ENCODE measurements at regions not wholly inside any gene's neighbourhood (a gene's known extent, or its start where the extent isn't known, plus 50 kb on each side); places are given as distances from the start of the nearest gene placed in this dataset.
"Not testable (repeated sequence)": the region's sequence is repeated elsewhere in the genome, so short reads cannot be mapped to it uniquely, and the experiment has no call there.

GRCh38 chr17:53227514-53227913 is 595.2 kb upstream of the KIF2B start:
- TF ChIP-seq, protein P1, sequence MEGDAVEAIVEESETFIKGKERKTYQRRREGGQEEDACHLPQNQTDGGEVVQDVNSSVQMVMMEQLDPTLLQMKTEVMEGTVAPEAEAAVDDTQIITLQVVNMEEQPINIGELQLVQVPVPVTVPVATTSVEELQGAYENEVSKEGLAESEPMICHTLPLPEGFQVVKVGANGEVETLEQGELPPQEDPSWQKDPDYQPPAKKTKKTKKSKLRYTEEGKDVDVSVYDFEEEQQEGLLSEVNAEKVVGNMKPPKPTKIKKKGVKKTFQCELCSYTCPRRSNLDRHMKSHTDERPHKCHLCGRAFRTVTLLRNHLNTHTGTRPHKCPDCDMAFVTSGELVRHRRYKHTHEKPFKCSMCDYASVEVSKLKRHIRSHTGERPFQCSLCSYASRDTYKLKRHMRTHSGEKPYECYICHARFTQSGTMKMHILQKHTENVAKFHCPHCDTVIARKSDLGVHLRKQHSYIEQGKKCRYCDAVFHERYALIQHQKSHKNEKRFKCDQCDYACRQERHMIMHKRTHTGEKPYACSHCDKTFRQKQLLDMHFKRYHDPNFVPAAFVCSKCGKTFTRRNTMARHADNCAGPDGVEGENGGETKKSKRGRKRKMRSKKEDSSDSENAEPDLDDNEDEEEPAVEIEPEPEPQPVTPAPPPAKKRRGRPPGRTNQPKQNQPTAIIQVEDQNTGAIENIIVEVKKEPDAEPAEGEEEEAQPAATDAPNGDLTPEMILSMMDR (IDR thresholded peaks at IDR 0.05; ENCODE audit: low read depth, low read length, missing control alignments), result no peak
- no peak for DNase-seq (ENCODE audit: low read depth)
- no peak overlapping the region for H3K4me3 ChIP-seq (ENCODE audit: low read depth, low read length)

- TF ChIP-seq, protein P1 (IDR thresholded peaks at IDR 0.05; ENCODE audit: low read depth, low read length, missing control alignments), result no peak
- H3K4me3 ChIP-seq (ENCODE audit: low read depth, low read length), result no peak overlapping the region
Measured at GRCh38 chr17:53227111-53227510, 595.6 kb upstream of the KIF2B start.

DNA sequence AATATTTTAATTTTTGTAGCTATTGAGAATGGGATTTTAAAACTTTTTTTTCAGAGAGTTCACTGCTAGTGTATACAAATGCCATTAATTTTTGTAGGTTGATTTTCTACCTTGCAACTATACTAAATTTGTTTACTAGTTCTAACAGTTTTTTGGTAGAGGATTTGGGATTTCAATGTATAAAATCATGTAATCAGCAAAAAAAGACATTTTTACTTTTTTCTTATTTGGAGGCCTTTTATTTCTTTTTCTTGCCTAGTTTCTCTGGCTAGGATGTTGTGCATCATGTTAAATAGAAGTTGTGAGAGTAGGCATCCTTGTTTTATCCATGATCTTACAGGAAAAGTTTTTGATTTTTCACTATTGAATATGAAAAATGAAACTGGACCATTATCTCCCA is 602.9 kb upstream of the KIF2B start:
- TF ChIP-seq, protein P1 (IDR thresholded peaks at IDR 0.05; ENCODE audit: low read depth, low read length, missing control alignments), result no peak
- H3K4me3 ChIP-seq (ENCODE audit: low read depth, low read length), result no peak overlapping the region
- no peak for DNase-seq (ENCODE audit: low read depth)

More at GRCh38 chr17:53227111-53227510, 595.6 kb upstream of the KIF2B start:
- DNase-seq (ENCODE audit: low read depth), result no peak

GRCh38 chr17:53218723-53219122 is 604.0 kb upstream of the KIF2B start:
- TF ChIP-seq, protein P1 (IDR thresholded peaks at IDR 0.05; ENCODE audit: low read depth, low read length, missing control alignments), result no peak
- no peak for DNase-seq (ENCODE audit: low read depth)
- no peak overlapping the region for H3K4me3 ChIP-seq (ENCODE audit: low read depth, low read length)

GRCh38 chr17:53217311-53217710 is 605.4 kb upstream of the KIF2B start:
- TF ChIP-seq, protein P1 (IDR thresholded peaks at IDR 0.05; ENCODE audit: low read depth, low read length, missing control alignments), result no peak
- H3K4me3 ChIP-seq (ENCODE audit: low read depth, low read length), result no peak overlapping the region
- DNase-seq (ENCODE audit: low read depth), result no peak

DNA sequence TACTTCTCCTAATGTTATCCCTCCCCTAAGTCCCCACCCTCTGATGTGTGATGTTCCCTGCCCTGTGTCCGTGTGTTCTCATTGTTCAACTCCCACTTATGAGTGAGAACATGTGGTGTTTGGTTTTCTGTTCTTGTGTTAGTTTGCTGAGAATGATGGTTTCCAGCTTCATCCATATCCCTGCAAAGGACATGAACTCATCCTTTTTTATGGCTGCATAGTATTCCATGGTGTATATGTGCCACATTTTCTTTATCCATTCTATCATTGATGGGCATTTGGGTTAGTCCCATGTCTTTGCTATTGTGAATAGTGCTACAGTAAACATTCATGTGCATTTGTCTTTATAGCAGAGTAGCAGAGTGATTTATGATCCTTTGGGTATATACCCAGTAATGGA is 613.8 kb upstream of the KIF2B start:
- H3K4me3 ChIP-seq (ENCODE audit: low read depth, low read length), result not testable (repeated sequence)

DNA sequence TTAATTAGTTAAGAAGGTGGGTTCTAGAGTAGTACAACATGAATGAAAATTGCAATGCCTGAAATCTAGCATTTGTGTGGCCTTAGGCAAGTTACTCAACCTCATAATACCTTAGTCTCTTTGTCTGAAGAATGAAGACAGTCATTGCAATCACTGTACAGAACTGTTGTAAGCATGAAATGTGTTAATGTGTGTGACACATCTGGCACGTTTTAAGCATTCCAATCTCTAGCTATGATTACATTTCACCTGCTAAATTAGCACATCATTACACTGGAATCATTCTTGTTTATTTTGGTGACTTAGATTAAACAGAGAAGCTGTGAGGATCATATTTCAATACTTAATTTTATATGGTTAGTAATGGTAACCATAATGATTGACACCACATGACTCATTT is 629.7 kb upstream of the KIF2B start:
- TF ChIP-seq, protein P1 (IDR thresholded peaks at IDR 0.05; ENCODE audit: low read depth, low read length, missing control alignments), result no peak
- H3K4me3 ChIP-seq (ENCODE audit: low read depth, low read length), result no peak overlapping the region
- DNase-seq (ENCODE audit: low read depth), result no peak

More for the DNA sequence above, 613.8 kb upstream of the KIF2B start:
- not testable (repeated sequence) for DNase-seq (ENCODE audit: low read depth)
